Muscle of leg (tissue), 3 donors: ENCODE measurements at regions not wholly inside any gene's neighbourhood (a gene's known extent, or its start where the extent isn't known, plus 50 kb on each side); places are given as distances from the start of the nearest gene placed in this dataset.

Experiments
- DNase-seq: peaks from one replicate; pipeline ENCODE4 v3.0.0; 2013
- H3K27ac ChIP-seq: one replicate; pipeline ENCODE4 v1.5.1; 2013; ENCODE audit warnings: mild to moderate bottlenecking, low read length, control low read depth
- H3K27me3 ChIP-seq: one replicate; pipeline ENCODE4 v1.6.1; 2013; ENCODE audit warnings: low read length; ENCODE audit not compliant: control insufficient read depth, insufficient read depth
- H3K36me3 ChIP-seq: one replicate; pipeline ENCODE4 v1.6.1; 2013; ENCODE audit warnings: low read length; ENCODE audit not compliant: control insufficient read depth, insufficient read depth
- H3K4me1 ChIP-seq: one replicate; pipeline ENCODE4 v1.6.1; 2013; ENCODE audit warnings: low read length; ENCODE audit not compliant: control insufficient read depth, insufficient read depth
- H3K4me3 ChIP-seq: one replicate; pipeline ENCODE4 v1.5.1; 2013; ENCODE audit warnings: low read length, control low read depth
- H3K9me3 ChIP-seq: replicated peaks from 2 replicates; pipeline ENCODE4 v1.6.1; 2013; ENCODE audit warnings: low read depth, low read length; ENCODE audit not compliant: control insufficient read depth
- WGBS: methylation state at CpG from one replicate; pipeline ENCODE4 v1.1.5; 2013; ENCODE audit warnings: missing lambda C conversion rate; ENCODE audit not compliant: insufficient coverage; 5-methylcytosine and 5-hydroxymethylcytosine counted together

GRCh38 chr7:84666651-84667050 is 472.1 kb upstream of the SEMA3A start:
- no CpG with 5 or more reads among the region's 2 CpGs for WGBS
- H3K27ac ChIP-seq: no peak overlapping the region
- H3K9me3 ChIP-seq: no peaks in the 10 kb centered on the region
- no peaks in the 10 kb centered on the region for H3K4me1 ChIP-seq
- DNase-seq: no peak
- no peaks in the 10 kb centered on the region for H3K27me3 ChIP-seq
- H3K4me3 ChIP-seq: no peak overlapping the region
- H3K36me3 ChIP-seq: no peaks in the 10 kb centered on the region

GRCh38 chr7:84665339-84665738 is 470.8 kb upstream of the SEMA3A start:
- H3K4me3 ChIP-seq: no peak overlapping the region
- H3K9me3 ChIP-seq: no peaks in the 10 kb centered on the region
- H3K36me3 ChIP-seq: no peaks in the 10 kb centered on the region
- no peak overlapping the region for H3K27ac ChIP-seq
- 20% methylated on average over 1 of the region's 2 CpGs for WGBS
- H3K4me1 ChIP-seq: no peaks in the 10 kb centered on the region
- no peaks in the 10 kb centered on the region for H3K27me3 ChIP-seq
- DNase-seq: no peak

- whole genome bisulfite sequencing: no CpG with 5 or more reads among the region's 1 CpG
- no peak for DNase-seq
- H3K9me3 ChIP-seq: no peaks in the 10 kb centered on the region
- no peaks in the 10 kb centered on the region for H3K27me3 ChIP-seq
- H3K4me1 ChIP-seq: no peaks in the 10 kb centered on the region
- H3K4me3 ChIP-seq: no peak overlapping the region
- H3K36me3 ChIP-seq: no peaks in the 10 kb centered on the region
- no peak overlapping the region for H3K27ac ChIP-seq
Observed at GRCh38 chr7:84664626-84665025, 470.0 kb upstream of the SEMA3A start.

GRCh38 chr7:84663224-84663623 is 468.6 kb upstream of the SEMA3A start:
- Histone ChIP-seq H3K27ac (no peak overlapping the region), H3K9me3 (no peaks in the 10 kb centered on the region), H3K4me3 (no peak overlapping the region), H3K4me1 (no peaks in the 10 kb centered on the region), H3K36me3 (no peaks in the 10 kb centered on the region), H3K27me3 (no peaks in the 10 kb centered on the region)
- WGBS: no CpG with 5 or more reads among the region's 1 CpG
- no peak for DNase-seq

GRCh38 chr7:84658286-84658685 is 463.7 kb upstream of the SEMA3A start:
- no peaks in the 10 kb centered on the region for H3K4me1 ChIP-seq
- H3K27me3 ChIP-seq: no peaks in the 10 kb centered on the region
- H3K27ac ChIP-seq: no peak overlapping the region
- H3K9me3 ChIP-seq: no peaks in the 10 kb centered on the region
- no peak overlapping the region for H3K4me3 ChIP-seq
- WGBS: no CpG with 5 or more reads among the region's 1 CpG
- DNase-seq: no peak
- H3K36me3 ChIP-seq: no peaks in the 10 kb centered on the region

- Histone ChIP-seq H3K36me3 (no peaks in the 10 kb centered on the region), H3K4me3 (no peak overlapping the region), H3K27me3 (no peaks in the 10 kb centered on the region), H3K9me3 (no peaks in the 10 kb centered on the region), H3K27ac (no peak overlapping the region), H3K4me1 (no peaks in the 10 kb centered on the region)
- DNase-seq: no peak
- no CpG with 5 or more reads among the region's 1 CpG for WGBS
Observed at GRCh38 chr7:84654273-84654672, 459.7 kb upstream of the SEMA3A start.

- no peaks in the 10 kb centered on the region for H3K36me3 ChIP-seq
- H3K4me1 ChIP-seq: peaks cover 2% of the 10 kb centered on the region
- H3K27me3 ChIP-seq: no peaks in the 10 kb centered on the region
- H3K27ac ChIP-seq: no peak overlapping the region
- H3K9me3 ChIP-seq: no peaks in the 10 kb centered on the region
- H3K4me3 ChIP-seq: no peak overlapping the region
- DNase-seq: no peak
- 92% methylated on average over 2 of the region's 3 CpGs for WGBS
Observed at GRCh38 chr7:84651876-84652275, 457.3 kb upstream of the SEMA3A start.

GRCh38 chr7:84647797-84648757 is 453.5 kb upstream of the SEMA3A start:
- H3K4me3 ChIP-seq: no peak overlapping the region
- H3K27ac ChIP-seq: peak overlapping the region; percentile 73
- DNase-seq: peak; percentile 94
- H3K4me1 ChIP-seq: peaks cover 2% of the 10 kb centered on the region
- no peaks in the 10 kb centered on the region for H3K36me3 ChIP-seq
- no CpG with 5 or more reads among the region's 2 CpGs for WGBS
- H3K27me3 ChIP-seq: no peaks in the 10 kb centered on the region
- no peaks in the 10 kb centered on the region for H3K9me3 ChIP-seq

GRCh38 chr7:84642611-84643010 is 448.0 kb upstream of the SEMA3A start:
- Histone ChIP-seq H3K4me1 (peaks cover 1% of the 10 kb centered on the region), H3K27ac (no peak overlapping the region), H3K4me3 (no peak overlapping the region), H3K27me3 (no peaks in the 10 kb centered on the region), H3K36me3 (no peaks in the 10 kb centered on the region), H3K9me3 (no peaks in the 10 kb centered on the region)
- no CpG with 5 or more reads among the region's 3 CpGs for WGBS
- DNase-seq: no peak

- peaks cover 2% of the 10 kb centered on the region for H3K9me3 ChIP-seq
- H3K36me3 ChIP-seq: no peaks in the 10 kb centered on the region
- DNase-seq: no peak
- H3K4me3 ChIP-seq: no peak overlapping the region
- no peak overlapping the region for H3K27ac ChIP-seq
- H3K4me1 ChIP-seq: peaks cover 4% of the 10 kb centered on the region
- WGBS: no CpG with 5 or more reads among the region's 1 CpG
- H3K27me3 ChIP-seq: no peaks in the 10 kb centered on the region
Observed at GRCh38 chr7:84640637-84641036, 446.0 kb upstream of the SEMA3A start.
